SK-N-SH treated with all-trans-retinoic acid at 6 μM for 48 hours (cell line): ENCODE measurements at regions not wholly inside any gene's neighbourhood (a gene's known extent, or its start where the extent isn't known, plus 50 kb on each side); places are given as distances from the start of the nearest gene placed in this dataset.

Experiments used
- ATAC-seq: fragments of 200-7000 bp; cut with Tn5 transposase; 3 replicates; pipeline ENCODE4 v1.9.1; 2020; ENCODE audit warnings: mild to moderate bottlenecking, moderate library complexity
- ARNTL ChIP-seq: fragments of 450-650 bp; formaldehyde crosslinking; IDR thresholded peaks from 2 replicates; pipeline ENCODE4 v1.5.0; 2020; ENCODE audit warnings: low read depth, mild to moderate bottlenecking, moderate library complexity, borderline replicate concordance
- BACH2 ChIP-seq: fragments of 250-450 bp; sonication (Bioruptor Pico); IDR thresholded peaks from 2 replicates; pipeline ENCODE4 v1.9.0; 2021; ENCODE audit warnings: mild to moderate bottlenecking, borderline replicate concordance
- CSDC2 ChIP-seq: fragments of 250-450 bp; sonication (Bioruptor Pico); IDR thresholded peaks from 2 replicates; pipeline ENCODE4 v1.5.0; 2020; ENCODE audit warnings: mild to moderate bottlenecking, moderate library complexity
- CSRNP3 ChIP-seq: fragments of 250-450 bp; sonication (Bioruptor Pico); IDR thresholded peaks from 2 replicates; pipeline ENCODE4 v1.5.1; 2021; ENCODE audit warnings: mild to moderate bottlenecking, moderate library complexity
- GLIS3 ChIP-seq: fragments of 250-450 bp; sonication (Bioruptor Pico); IDR thresholded peaks from 2 replicates; pipeline ENCODE4 v1.5.0; 2020; ENCODE audit warnings: mild to moderate bottlenecking, moderate library complexity
- ISL1 ChIP-seq: fragments of 250-450 bp; sonication (Bioruptor Pico); IDR thresholded peaks from 2 replicates; pipeline ENCODE4 v2.1.2; 2022; ENCODE audit warnings: mild to moderate bottlenecking, moderate library complexity
- PATZ1 ChIP-seq: fragments of 250-450 bp; sonication (Bioruptor Pico); IDR thresholded peaks from 2 replicates; pipeline ENCODE4 v1.8.0; 2020; ENCODE audit warnings: mild to moderate bottlenecking, moderate library complexity, borderline replicate concordance
- PPARA ChIP-seq: fragments of 250-450 bp; sonication (Bioruptor Pico); IDR thresholded peaks from 2 replicates; pipeline ENCODE4 v1.5.0; 2020; ENCODE audit warnings: mild to moderate bottlenecking, borderline replicate concordance
- RARB ChIP-seq: fragments of 250-450 bp; sonication (Bioruptor Pico); IDR thresholded peaks from 2 replicates; pipeline ENCODE4 v1.8.0; 2021; ENCODE audit warnings: mild to moderate bottlenecking, moderate library complexity
- TCF4 ChIP-seq: fragments of 250-450 bp; sonication (Bioruptor Pico); IDR thresholded peaks from 2 replicates; pipeline ENCODE4 v1.8.0; 2021; ENCODE audit warnings: mild to moderate bottlenecking, moderate library complexity, borderline replicate concordance
- TOX ChIP-seq: fragments of 250-450 bp; sonication (Bioruptor Pico); IDR thresholded peaks from 2 replicates; pipeline ENCODE4 v1.8.0; 2021; ENCODE audit warnings: mild to moderate bottlenecking, moderate library complexity, borderline replicate concordance
- ZC3H10 ChIP-seq: fragments of 250-450 bp; sonication (Bioruptor Pico); IDR thresholded peaks from 2 replicates; pipeline ENCODE4 v1.5.1; 2021; ENCODE audit warnings: mild to moderate bottlenecking, moderate library complexity
- ZFP3 ChIP-seq: fragments of 250-450 bp; sonication (Bioruptor Pico); IDR thresholded peaks from 2 replicates; pipeline ENCODE4 v1.5.0; 2020; ENCODE audit warnings: mild to moderate bottlenecking, moderate library complexity
- ZFP30 ChIP-seq: fragments of 450-650 bp; formaldehyde crosslinking; IDR thresholded peaks from 2 replicates; pipeline ENCODE4 v1.5.0; 2022; ENCODE audit warnings: mild to moderate bottlenecking, moderate library complexity
- ZNF565 ChIP-seq: fragments of 450-650 bp; formaldehyde crosslinking; conservative IDR thresholded peaks from 2 replicates; pipeline ENCODE4 v1.5.0; 2020; ENCODE audit warnings: low read depth, mild to moderate bottlenecking, moderate library complexity
- ZNF70 ChIP-seq: fragments of 450-650 bp; formaldehyde crosslinking; IDR thresholded peaks from 2 replicates; pipeline ENCODE4 v1.5.0; 2020; ENCODE audit warnings: mild to moderate bottlenecking, moderate library complexity
- ZNF8 ChIP-seq: fragments of 450-650 bp; formaldehyde crosslinking; IDR thresholded peaks from 2 replicates; pipeline ENCODE4 v1.5.0; 2020; ENCODE audit warnings: mild to moderate bottlenecking, moderate library complexity
- TF ChIP-seq, protein P1 (sequence below): fragments of 250-450 bp; sonication (Bioruptor Pico); IDR thresholded peaks from 2 replicates; pipeline ENCODE4 v1.5.0; 2020; ENCODE audit warnings: mild to moderate bottlenecking, moderate library complexity

- no peak for TF ChIP-seq ARNTL (CRISPR knock-in tag)
- peak; percentile 63; the same call in 1 of the 2 replicates for TF ChIP-seq TCF4
- TF ChIP-seq RARB, result no peak
- TF ChIP-seq ZNF8 (CRISPR knock-in tag), result no peak
- no peak for TF ChIP-seq ZFP3
- no peak for TF ChIP-seq PPARA (CRISPR knock-in tag)
- TF ChIP-seq, protein P1, sequence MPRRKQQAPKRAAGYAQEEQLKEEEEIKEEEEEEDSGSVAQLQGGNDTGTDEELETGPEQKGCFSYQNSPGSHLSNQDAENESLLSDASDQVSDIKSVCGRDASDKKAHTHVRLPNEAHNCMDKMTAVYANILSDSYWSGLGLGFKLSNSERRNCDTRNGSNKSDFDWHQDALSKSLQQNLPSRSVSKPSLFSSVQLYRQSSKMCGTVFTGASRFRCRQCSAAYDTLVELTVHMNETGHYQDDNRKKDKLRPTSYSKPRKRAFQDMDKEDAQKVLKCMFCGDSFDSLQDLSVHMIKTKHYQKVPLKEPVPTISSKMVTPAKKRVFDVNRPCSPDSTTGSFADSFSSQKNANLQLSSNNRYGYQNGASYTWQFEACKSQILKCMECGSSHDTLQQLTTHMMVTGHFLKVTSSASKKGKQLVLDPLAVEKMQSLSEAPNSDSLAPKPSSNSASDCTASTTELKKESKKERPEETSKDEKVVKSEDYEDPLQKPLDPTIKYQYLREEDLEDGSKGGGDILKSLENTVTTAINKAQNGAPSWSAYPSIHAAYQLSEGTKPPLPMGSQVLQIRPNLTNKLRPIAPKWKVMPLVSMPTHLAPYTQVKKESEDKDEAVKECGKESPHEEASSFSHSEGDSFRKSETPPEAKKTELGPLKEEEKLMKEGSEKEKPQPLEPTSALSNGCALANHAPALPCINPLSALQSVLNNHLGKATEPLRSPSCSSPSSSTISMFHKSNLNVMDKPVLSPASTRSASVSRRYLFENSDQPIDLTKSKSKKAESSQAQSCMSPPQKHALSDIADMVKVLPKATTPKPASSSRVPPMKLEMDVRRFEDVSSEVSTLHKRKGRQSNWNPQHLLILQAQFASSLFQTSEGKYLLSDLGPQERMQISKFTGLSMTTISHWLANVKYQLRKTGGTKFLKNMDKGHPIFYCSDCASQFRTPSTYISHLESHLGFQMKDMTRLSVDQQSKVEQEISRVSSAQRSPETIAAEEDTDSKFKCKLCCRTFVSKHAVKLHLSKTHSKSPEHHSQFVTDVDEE (CRISPR knock-in tag), result 0 out of 2 replicates have a peak, but pooled peaks have one; percentile 35
- peak; percentile 40; the same call in 1 of the 3 replicates for ATAC-seq
Observed at GRCh38 chr3:64971602-64972001, 283.8 kb upstream of the ADAMTS9 start.

DNA sequence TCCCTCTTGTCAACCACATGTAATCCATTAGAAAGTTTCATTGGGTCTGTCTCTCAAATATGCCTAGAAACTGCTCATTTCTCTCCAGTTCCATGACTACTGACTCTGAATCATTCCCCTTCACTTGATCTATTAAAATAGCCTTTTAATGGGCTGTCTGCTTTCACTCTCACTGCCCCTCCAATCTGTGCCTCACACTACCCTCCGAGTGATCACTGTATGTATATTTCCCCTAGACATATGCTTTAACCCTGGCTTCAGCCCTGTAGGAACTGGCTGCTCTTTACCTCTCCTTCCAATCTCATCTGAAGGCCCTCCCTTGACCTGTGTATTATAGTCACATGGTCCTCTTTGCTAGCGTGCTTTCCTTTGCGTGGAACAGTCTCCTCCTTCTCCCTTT lies 282.8 kb upstream of the ADAMTS9 start:
- no peak for ATAC-seq
- no peak for TF ChIP-seq ISL1 (CRISPR knock-in tag)
- no peak for TF ChIP-seq GLIS3
- TF ChIP-seq PATZ1 (CRISPR knock-in tag), result no peak
- TF ChIP-seq TOX (CRISPR knock-in tag), result no peak

DNA sequence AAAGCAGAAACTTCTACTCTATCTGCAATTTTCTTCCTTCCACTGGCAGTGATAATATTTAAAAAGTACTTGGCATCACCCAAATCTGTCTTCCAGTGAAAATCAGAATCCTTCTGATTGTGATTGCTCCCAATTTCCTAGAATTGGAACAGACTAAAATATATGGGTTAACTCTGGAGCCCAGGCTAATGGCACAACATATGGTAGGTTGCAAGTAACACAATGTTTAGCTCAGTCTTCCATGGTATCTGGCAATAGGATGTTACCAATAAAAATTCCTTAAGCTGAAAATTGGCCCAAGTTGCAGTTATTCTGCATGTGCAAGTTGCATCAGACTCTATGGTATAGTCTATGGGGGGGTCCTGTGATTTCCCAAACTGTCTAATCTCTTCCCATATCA lies 273.5 kb upstream of the ADAMTS9 start:
- no peak for ATAC-seq
- TF ChIP-seq ZNF70 (CRISPR knock-in tag) (no peak), BACH2 (CRISPR knock-in tag) (no peak), PATZ1 (CRISPR knock-in tag) (no peak), ZFP30 (CRISPR knock-in tag) (no peak), ZNF565 (CRISPR knock-in tag) (no peak), ZC3H10 (CRISPR knock-in tag) (no peak), ZFP3 (no peak), ARNTL (CRISPR knock-in tag) (no peak), CSRNP3 (CRISPR knock-in tag) (no peak), CSDC2 (no peak)
- TF ChIP-seq, protein P1 (CRISPR knock-in tag), result no peak
